Activated naive CD8-positive, alpha-beta T cell treated with anti-CD3 and anti-CD28 coated beads, Interleukin-2, amount 10 ng/mL, durations not matched to agents 7 days and 5 days (primary cell): ENCODE measurements at regions not wholly inside any gene's neighbourhood (a gene's known extent, or its start where the extent isn't known, plus 50 kb on each side); places are given as distances from the start of the nearest gene placed in this dataset.
"Not testable (repeated sequence)": the region's sequence is repeated elsewhere in the genome, so short reads cannot be mapped to it uniquely, and the experiment has no call there.

Experiments
- ATAC-seq: fragments of 150-1000 bp; cut with Tn5 transposase; one replicate; pipeline ENCODE4 v1.10.0; 2021; ENCODE audit warnings: low read depth, moderate library complexity
- POLR2A ChIA-PET: fragments of 350-600 bp; sonication (Branson Sonifier 250); formaldehyde crosslinking; loops from one replicate; lab custom pipeline; 2021; ENCODE audit warnings: antibody characterized with exemption; lab: Charles Lee
- DNase-seq: peaks from one replicate; pipeline ENCODE4 v3.0.0; 2021
- H3K27ac Mint-ChIP-seq: one replicate; pipeline ENCODE4 v1.8.0; 2022; ENCODE audit warnings: mild to moderate bottlenecking, mixed read lengths
- H3K27me3 Mint-ChIP-seq: one replicate; pipeline ENCODE4 v1.8.0; 2022; ENCODE audit warnings: mild to moderate bottlenecking, moderate library complexity, mixed read lengths
- H3K36me3 Mint-ChIP-seq: one replicate; pipeline ENCODE4 v1.8.0; 2021; ENCODE audit warnings: mild to moderate bottlenecking, mixed read lengths
- H3K4me1 Mint-ChIP-seq: one replicate; pipeline ENCODE4 v1.8.0; 2021; ENCODE audit warnings: mixed read lengths
- H3K4me3 Mint-ChIP-seq: one replicate; pipeline ENCODE4 v1.8.0; 2022; ENCODE audit warnings: mild to moderate bottlenecking, moderate library complexity, mixed read lengths
- H3K9me3 Mint-ChIP-seq: one replicate; pipeline ENCODE4 v1.8.0; 2021; ENCODE audit warnings: mixed read lengths

DNA sequence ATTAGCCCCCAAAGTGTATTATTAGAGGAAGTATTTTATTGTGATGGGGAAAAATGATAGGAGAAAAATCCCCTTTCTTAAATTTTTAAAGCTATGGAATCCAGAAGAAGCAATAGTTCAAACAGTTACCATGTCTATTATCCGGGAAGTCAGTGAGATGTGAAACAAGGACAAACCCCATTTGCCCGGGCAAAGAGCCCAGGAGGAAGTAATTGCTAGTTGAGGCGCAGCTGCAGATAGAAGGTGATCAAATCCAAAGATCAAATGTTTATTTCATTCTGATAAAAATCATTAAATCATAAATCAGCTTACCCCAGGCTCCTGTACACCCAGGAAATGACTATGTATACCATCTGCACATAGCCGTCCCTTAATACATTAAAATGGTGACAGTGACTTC lies 204.0 kb upstream of the CRBN start:
- H3K4me1 Mint-ChIP-seq, result no peaks in the 10 kb centered on the region
- peaks cover 3% of the 10 kb centered on the region for H3K9me3 Mint-ChIP-seq
- H3K27ac Mint-ChIP-seq, result no peak overlapping the region
- H3K27me3 Mint-ChIP-seq, result peaks cover 2% of the 10 kb centered on the region
- POLR2A ChIA-PET, result no interaction called here
- H3K36me3 Mint-ChIP-seq, result no peaks in the 10 kb centered on the region
- no peak for DNase-seq
- H3K4me3 Mint-ChIP-seq, result no peak overlapping the region
- ATAC-seq, result no peak

- Mint-ChIP-seq H3K27me3 (no peaks in the 10 kb centered on the region), H3K36me3 (no peaks in the 10 kb centered on the region), H3K4me3 (no peak overlapping the region), H3K4me1 (no peaks in the 10 kb centered on the region), H3K9me3 (peaks cover 4% of the 10 kb centered on the region), H3K27ac (no peak overlapping the region)
- DNase-seq (no peak), ATAC-seq (no peak)
- POLR2A ChIA-PET, result no interaction called here
Observed at GRCh38 chr3:3372210-3372777, 192.8 kb upstream of the CRBN start.

DNA sequence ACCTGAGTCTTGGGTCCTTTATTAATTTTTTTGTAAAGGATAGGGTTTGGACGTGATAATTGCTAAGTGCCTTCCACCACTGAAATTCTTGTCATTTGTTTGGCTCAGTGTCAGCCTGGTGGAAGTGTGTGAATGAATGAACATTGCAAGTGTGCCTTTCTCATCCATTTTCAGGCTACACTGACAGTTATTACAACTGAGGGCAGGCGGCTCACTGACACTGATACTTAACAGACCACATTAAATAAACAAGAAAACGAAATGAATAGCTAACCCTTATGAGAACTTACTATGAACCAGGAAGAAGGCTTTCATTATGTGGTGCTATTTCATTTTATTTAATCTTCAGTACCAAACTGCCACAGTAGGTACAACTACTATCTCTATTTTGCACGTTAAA lies 188.8 kb upstream of the CRBN start:
- Mint-ChIP-seq H3K36me3 (no peaks in the 10 kb centered on the region), H3K27ac (no peak overlapping the region), H3K9me3 (no peaks in the 10 kb centered on the region), H3K4me1 (no peaks in the 10 kb centered on the region), H3K27me3 (no peaks in the 10 kb centered on the region), H3K4me3 (no peak overlapping the region)
- POLR2A ChIA-PET, result no interaction called here
- DNase-seq, result no peak
- ATAC-seq, result no peak

DNA sequence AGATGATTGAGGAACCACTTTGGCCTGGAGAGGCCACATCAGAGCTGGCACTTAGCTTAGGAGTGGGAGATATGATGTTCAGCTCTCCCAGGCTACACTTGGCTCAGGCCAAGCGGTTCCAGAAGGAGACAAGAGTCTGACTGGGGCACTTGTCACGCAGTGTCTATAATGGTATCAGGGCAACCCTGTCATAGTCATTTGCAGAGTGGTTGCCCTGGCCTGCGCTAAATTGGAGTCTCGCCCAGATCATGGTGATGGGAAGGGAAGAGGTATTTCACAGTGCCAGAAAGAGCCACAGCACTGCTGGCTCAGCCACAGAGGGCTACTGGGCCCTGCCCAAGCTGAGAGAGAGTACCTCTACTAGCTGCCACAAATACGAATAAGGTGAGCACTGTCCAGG lies 186.9 kb upstream of the CRBN start:
- Mint-ChIP-seq H3K27me3 (no peaks in the 10 kb centered on the region), H3K36me3 (no peaks in the 10 kb centered on the region), H3K27ac (no peak overlapping the region), H3K4me3 (no peak overlapping the region), H3K9me3 (no peaks in the 10 kb centered on the region), H3K4me1 (no peaks in the 10 kb centered on the region)
- no peak for ATAC-seq
- POLR2A ChIA-PET, result no interaction called here
- DNase-seq, result no peak

DNA sequence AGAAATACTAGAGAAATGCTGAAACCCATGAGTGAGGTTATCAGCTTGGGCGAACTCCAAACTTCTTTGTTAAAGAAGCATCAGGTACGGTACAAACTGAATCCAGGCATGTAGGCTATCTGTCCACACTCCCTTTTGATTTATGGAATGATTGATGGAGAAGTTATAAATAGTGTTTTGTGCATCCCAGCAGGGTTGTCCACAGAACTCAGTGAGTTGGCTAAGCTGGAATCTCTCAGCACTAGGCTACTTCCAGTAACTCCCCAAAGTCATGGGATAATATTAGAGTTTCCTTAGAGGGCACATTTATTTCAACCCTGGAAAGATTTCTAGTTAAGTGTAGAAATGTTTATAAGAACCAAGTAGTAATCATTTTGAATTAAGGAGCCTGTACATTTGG lies 186.2 kb upstream of the CRBN start:
- ATAC-seq (no peak), DNase-seq (no peak)
- Mint-ChIP-seq H3K4me3 (no peak overlapping the region), H3K27me3 (no peaks in the 10 kb centered on the region), H3K27ac (no peak overlapping the region), H3K36me3 (no peaks in the 10 kb centered on the region), H3K4me1 (no peaks in the 10 kb centered on the region), H3K9me3 (no peaks in the 10 kb centered on the region)
- POLR2A ChIA-PET, result no interaction called here

GRCh38 chr3:3356846-3357245 lies 177.4 kb upstream of the CRBN start:
- H3K27me3 Mint-ChIP-seq, result no peaks in the 10 kb centered on the region
- H3K9me3 Mint-ChIP-seq, result no peaks in the 10 kb centered on the region
- DNase-seq (no peak), ATAC-seq (no peak)
- no peak overlapping the region for H3K4me3 Mint-ChIP-seq
- H3K27ac Mint-ChIP-seq, result no peak overlapping the region
- no peaks in the 10 kb centered on the region for H3K36me3 Mint-ChIP-seq
- POLR2A ChIA-PET, result no interaction called here
- no peaks in the 10 kb centered on the region for H3K4me1 Mint-ChIP-seq

GRCh38 chr3:3355442-3355841 lies 176.0 kb upstream of the CRBN start:
- no peak for ATAC-seq
- H3K9me3 Mint-ChIP-seq, result no peaks in the 10 kb centered on the region
- no peaks in the 10 kb centered on the region for H3K36me3 Mint-ChIP-seq
- H3K4me3 Mint-ChIP-seq, result no peak overlapping the region
- H3K4me1 Mint-ChIP-seq, result no peaks in the 10 kb centered on the region
- H3K27ac Mint-ChIP-seq, result no peak overlapping the region
- no peak for DNase-seq
- H3K27me3 Mint-ChIP-seq, result no peaks in the 10 kb centered on the region
- POLR2A ChIA-PET, result no interaction called here

- H3K27me3 Mint-ChIP-seq, result no peaks in the 10 kb centered on the region
- no peaks in the 10 kb centered on the region for H3K36me3 Mint-ChIP-seq
- ATAC-seq (no peak), DNase-seq (no peak)
- H3K4me1 Mint-ChIP-seq, result no peaks in the 10 kb centered on the region
- POLR2A ChIA-PET, result no interaction called here
- no peaks in the 10 kb centered on the region for H3K9me3 Mint-ChIP-seq
- no peak overlapping the region for H3K27ac Mint-ChIP-seq
- H3K4me3 Mint-ChIP-seq, result no peak overlapping the region
Observed at GRCh38 chr3:3353153-3353552, 173.7 kb upstream of the CRBN start.

DNA sequence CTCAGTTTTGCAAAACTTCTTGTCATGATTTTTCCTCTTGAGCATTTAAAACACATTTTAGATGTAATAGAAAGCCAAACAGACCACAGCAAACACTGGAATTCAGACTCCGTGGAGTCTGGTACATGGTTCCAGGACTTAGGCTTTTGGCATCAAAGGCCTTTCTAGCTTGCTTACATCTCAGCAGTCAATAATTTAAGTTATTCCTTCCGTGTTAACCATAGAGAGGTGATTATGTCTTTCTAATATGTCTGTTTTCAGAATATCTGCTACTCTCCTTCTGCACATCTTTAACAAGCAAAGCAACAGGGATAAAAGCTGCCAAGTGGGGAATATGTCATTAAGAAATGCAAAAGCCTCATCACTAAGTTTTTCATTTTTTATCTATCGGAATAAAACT lies 171.7 kb upstream of the CRBN start:
- POLR2A ChIA-PET, result no interaction called here
- H3K27ac Mint-ChIP-seq, result no peak overlapping the region
- no peak overlapping the region for H3K4me3 Mint-ChIP-seq
- ATAC-seq (no peak), DNase-seq (no peak)
- H3K4me1 Mint-ChIP-seq, result no peaks in the 10 kb centered on the region
- no peaks in the 10 kb centered on the region for H3K27me3 Mint-ChIP-seq
- H3K9me3 Mint-ChIP-seq, result no peaks in the 10 kb centered on the region
- no peaks in the 10 kb centered on the region for H3K36me3 Mint-ChIP-seq

DNA sequence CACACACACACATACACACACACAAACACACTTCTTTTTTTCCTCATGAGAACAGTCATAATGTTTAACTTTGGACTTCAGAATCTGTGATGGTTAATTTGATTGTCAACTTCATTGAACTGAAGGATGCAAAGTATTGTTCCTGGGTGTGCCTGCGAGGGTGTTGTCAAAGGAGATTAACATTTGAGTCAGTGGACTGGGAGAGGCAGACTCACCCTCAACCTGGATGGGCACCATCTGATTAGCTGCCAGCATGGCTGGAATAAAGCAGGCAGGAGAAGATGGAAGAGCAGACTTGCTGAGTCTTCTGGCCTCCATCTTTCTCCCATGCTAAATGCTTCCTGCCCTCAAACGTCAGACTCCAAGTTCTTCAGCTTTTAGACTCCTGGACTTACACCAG lies 167.6 kb upstream of the CRBN start:
- H3K27me3 Mint-ChIP-seq, POLR2A ChIA-PET, ATAC-seq, H3K27ac Mint-ChIP-seq, H3K36me3 Mint-ChIP-seq, DNase-seq, H3K4me1 Mint-ChIP-seq, H3K9me3 Mint-ChIP-seq, H3K4me3 Mint-ChIP-seq: not testable (repeated sequence)

GRCh38 chr3:3346556-3346955 lies 167.1 kb upstream of the CRBN start:
- Mint-ChIP-seq H3K4me1 (no peaks in the 10 kb centered on the region), H3K36me3 (no peaks in the 10 kb centered on the region), H3K4me3 (no peak overlapping the region), H3K27me3 (no peaks in the 10 kb centered on the region), H3K27ac (no peak overlapping the region), H3K9me3 (no peaks in the 10 kb centered on the region)
- DNase-seq, result no peak
- POLR2A ChIA-PET, result no interaction called here
- no peak for ATAC-seq

GRCh38 chr3:3342141-3342540 lies 162.7 kb upstream of the CRBN start:
- DNase-seq (no peak), ATAC-seq (no peak)
- Mint-ChIP-seq H3K27me3 (no peaks in the 10 kb centered on the region), H3K27ac (no peak overlapping the region), H3K4me1 (no peaks in the 10 kb centered on the region), H3K9me3 (no peaks in the 10 kb centered on the region), H3K4me3 (no peak overlapping the region), H3K36me3 (no peaks in the 10 kb centered on the region)
- POLR2A ChIA-PET, result no interaction called here

GRCh38 chr3:3340965-3341895 lies 161.7 kb upstream of the CRBN start:
- no peak overlapping the region for H3K4me3 Mint-ChIP-seq
- ATAC-seq, result no peak

DNA sequence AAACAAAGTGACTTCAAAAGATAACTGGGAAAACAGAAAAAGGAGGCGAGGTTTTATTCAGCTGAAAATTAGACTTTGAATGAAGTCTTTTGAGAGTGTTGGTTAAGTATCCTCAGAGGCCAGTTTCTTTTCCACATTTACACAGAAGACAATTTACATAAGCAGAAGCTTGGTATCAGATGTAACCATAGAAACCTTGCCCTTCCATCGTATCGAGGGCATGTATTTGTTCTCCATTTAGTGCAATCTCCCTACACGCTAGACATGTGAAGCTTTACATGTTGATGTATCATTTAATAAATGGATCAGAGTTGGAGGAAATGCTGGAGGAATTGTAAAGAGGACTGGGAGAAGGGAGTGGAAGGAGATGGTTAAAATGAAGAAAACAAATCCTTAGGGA lies 161.0 kb upstream of the CRBN start:
- DNase-seq (no peak), ATAC-seq (no peak)
- H3K27ac Mint-ChIP-seq, result peak overlapping the region; percentile 8
- H3K27me3 Mint-ChIP-seq, result no peaks in the 10 kb centered on the region
- no peaks in the 10 kb centered on the region for H3K36me3 Mint-ChIP-seq
- H3K9me3 Mint-ChIP-seq, result no peaks in the 10 kb centered on the region
- H3K4me3 Mint-ChIP-seq, result no peak overlapping the region
- H3K4me1 Mint-ChIP-seq, result no peaks in the 10 kb centered on the region
- POLR2A ChIA-PET, result no interaction called here

More at GRCh38 chr3:3340965-3341895, 161.7 kb upstream of the CRBN start:
- H3K27me3 Mint-ChIP-seq, result no peaks in the 10 kb centered on the region
- H3K27ac Mint-ChIP-seq, result no peak overlapping the region
- no peak for DNase-seq
- no peaks in the 10 kb centered on the region for H3K4me1 Mint-ChIP-seq
- no peaks in the 10 kb centered on the region for H3K9me3 Mint-ChIP-seq
- no peaks in the 10 kb centered on the region for H3K36me3 Mint-ChIP-seq
- POLR2A ChIA-PET, result no interaction called here
